ENCODE measurements at regions not wholly inside any gene's neighbourhood (a gene's known extent, or its start where the extent isn't known, plus 50 kb on each side); places are given as distances from the start of the nearest gene placed in this dataset.

DNA sequence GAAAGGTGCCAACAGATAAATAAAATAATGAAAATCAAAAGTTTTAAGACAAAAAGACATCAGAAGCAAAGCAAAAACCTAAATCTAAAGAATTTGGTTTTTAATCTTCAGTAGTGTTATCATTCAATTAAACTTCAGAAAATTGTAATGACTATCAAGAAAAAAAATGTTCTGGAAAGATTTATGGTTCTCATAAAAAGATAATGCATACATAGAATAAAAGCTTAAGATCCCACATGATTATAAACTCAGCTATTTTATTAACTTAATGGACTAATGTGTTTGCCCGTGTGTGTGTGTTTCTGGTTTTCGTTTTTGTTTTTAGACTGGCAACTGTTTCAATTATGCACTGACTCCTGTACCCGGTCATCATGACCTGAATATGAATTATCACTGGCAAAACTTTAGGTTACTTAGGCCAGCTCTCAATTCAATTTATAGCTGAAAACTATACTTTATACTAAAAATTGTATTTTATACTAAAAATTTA lies 217.5 kb upstream of the DKK2 start:
- no peaks in the 10 kb centered on the region for H3K9me2 ChIP-seq (replicated peaks; ENCODE audit: insufficient read depth, low read length)
- H2AFZ ChIP-seq (ENCODE audit: low read depth, low read length, severe bottlenecking) = no peak overlapping the region
- no peak for TF ChIP-seq EZH2phosphoT487 (conservative IDR thresholded peaks at IDR 0.05; ENCODE audit: low read length)
- TF ChIP-seq, protein P1, sequence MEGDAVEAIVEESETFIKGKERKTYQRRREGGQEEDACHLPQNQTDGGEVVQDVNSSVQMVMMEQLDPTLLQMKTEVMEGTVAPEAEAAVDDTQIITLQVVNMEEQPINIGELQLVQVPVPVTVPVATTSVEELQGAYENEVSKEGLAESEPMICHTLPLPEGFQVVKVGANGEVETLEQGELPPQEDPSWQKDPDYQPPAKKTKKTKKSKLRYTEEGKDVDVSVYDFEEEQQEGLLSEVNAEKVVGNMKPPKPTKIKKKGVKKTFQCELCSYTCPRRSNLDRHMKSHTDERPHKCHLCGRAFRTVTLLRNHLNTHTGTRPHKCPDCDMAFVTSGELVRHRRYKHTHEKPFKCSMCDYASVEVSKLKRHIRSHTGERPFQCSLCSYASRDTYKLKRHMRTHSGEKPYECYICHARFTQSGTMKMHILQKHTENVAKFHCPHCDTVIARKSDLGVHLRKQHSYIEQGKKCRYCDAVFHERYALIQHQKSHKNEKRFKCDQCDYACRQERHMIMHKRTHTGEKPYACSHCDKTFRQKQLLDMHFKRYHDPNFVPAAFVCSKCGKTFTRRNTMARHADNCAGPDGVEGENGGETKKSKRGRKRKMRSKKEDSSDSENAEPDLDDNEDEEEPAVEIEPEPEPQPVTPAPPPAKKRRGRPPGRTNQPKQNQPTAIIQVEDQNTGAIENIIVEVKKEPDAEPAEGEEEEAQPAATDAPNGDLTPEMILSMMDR (IDR thresholded peaks at IDR 0.05; ENCODE audit: insufficient read depth, low read length, poor library complexity, severe bottlenecking) = no peak
- H4K20me1 ChIP-seq (ENCODE audit: low read depth, low read length) = no peaks in the 10 kb centered on the region
- no peak overlapping the region for H3K9ac ChIP-seq (ENCODE audit: low read length)
- H3K4me2 ChIP-seq (ENCODE audit: low read depth, low read length, poor library complexity, severe bottlenecking) = no peak overlapping the region
- H3F3A ChIP-seq (ENCODE audit: insufficient read depth) = no peaks in the 10 kb centered on the region
- no peaks in the 10 kb centered on the region for H3K79me2 ChIP-seq (ENCODE audit: insufficient read depth, low read length)
- H3K27me3 ChIP-seq (ENCODE audit: low read length) = no peaks in the 10 kb centered on the region
- H3K27ac ChIP-seq (ENCODE audit: low read depth, low read length) = no peak overlapping the region
- no peak overlapping the region for H3K4me3 ChIP-seq (ENCODE audit: insufficient read depth, low read length, poor library complexity, severe bottlenecking)
- H3K36me3 ChIP-seq (ENCODE audit: low read length) = no peaks in the 10 kb centered on the region
- no peaks in the 10 kb centered on the region for H3K9me3 ChIP-seq (ENCODE audit: insufficient read depth, low read length)

GRCh38 chr4:107253090-107253489 lies 217.0 kb upstream of the DKK2 start:
- no peak overlapping the region for H2AFZ ChIP-seq (ENCODE audit: low read depth, low read length, severe bottlenecking)
- no peaks in the 10 kb centered on the region for H4K20me1 ChIP-seq (ENCODE audit: low read depth, low read length)
- no peaks in the 10 kb centered on the region for H3K36me3 ChIP-seq (ENCODE audit: low read length)
- no peak overlapping the region for H3K4me3 ChIP-seq (ENCODE audit: insufficient read depth, low read length, poor library complexity, severe bottlenecking)
- H3F3A ChIP-seq (ENCODE audit: insufficient read depth) = no peaks in the 10 kb centered on the region
- H3K27ac ChIP-seq (ENCODE audit: low read depth, low read length) = no peak overlapping the region
- H3K9me2 ChIP-seq (replicated peaks; ENCODE audit: insufficient read depth, low read length) = no peaks in the 10 kb centered on the region
- H3K9me3 ChIP-seq (ENCODE audit: insufficient read depth, low read length) = no peaks in the 10 kb centered on the region
- no peak overlapping the region for H3K9ac ChIP-seq (ENCODE audit: low read length)
- H3K79me2 ChIP-seq (ENCODE audit: insufficient read depth, low read length) = no peaks in the 10 kb centered on the region
- TF ChIP-seq, protein P1 (IDR thresholded peaks at IDR 0.05; ENCODE audit: insufficient read depth, low read length, poor library complexity, severe bottlenecking) = no peak
- TF ChIP-seq EZH2phosphoT487 (conservative IDR thresholded peaks at IDR 0.05; ENCODE audit: low read length) = no peak
- no peaks in the 10 kb centered on the region for H3K27me3 ChIP-seq (ENCODE audit: low read length)
- no peak overlapping the region for H3K4me2 ChIP-seq (ENCODE audit: low read depth, low read length, poor library complexity, severe bottlenecking)

DNA sequence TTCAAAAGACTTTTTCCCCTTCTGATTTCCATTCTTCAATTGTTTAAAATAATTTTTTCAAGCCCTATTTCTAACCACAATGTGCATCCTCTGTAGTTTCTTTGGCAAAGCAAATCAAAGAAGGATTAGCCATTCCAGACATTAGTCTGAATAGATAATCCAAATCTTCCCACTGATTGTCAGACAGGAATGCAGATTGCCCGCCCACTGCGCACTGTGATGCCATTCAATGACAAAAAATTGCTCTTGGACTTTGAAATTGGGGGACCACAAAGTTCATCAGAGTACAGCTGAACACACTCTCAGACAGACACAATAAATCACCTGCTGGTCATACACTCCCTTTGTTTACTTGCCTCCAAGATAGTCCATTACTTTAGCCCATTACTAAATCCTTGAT lies 216.5 kb upstream of the DKK2 start:
- H2AFZ ChIP-seq (ENCODE audit: low read depth, low read length, severe bottlenecking) = no peak overlapping the region

More for the DNA sequence above, 216.5 kb upstream of the DKK2 start:
- Histone ChIP-seq H3K4me2 (ENCODE audit: low read depth, low read length, poor library complexity, severe bottlenecking) (no peak overlapping the region), H4K20me1 (ENCODE audit: low read depth, low read length) (no peaks in the 10 kb centered on the region), H3K9me2 (replicated peaks; ENCODE audit: insufficient read depth, low read length) (no peaks in the 10 kb centered on the region), H3K27ac (ENCODE audit: low read depth, low read length) (no peak overlapping the region), H3K9ac (ENCODE audit: low read length) (no peak overlapping the region), H3K4me3 (ENCODE audit: insufficient read depth, low read length, poor library complexity, severe bottlenecking) (no peak overlapping the region), H3K36me3 (ENCODE audit: low read length) (no peaks in the 10 kb centered on the region), H3K9me3 (ENCODE audit: insufficient read depth, low read length) (no peaks in the 10 kb centered on the region), H3F3A (ENCODE audit: insufficient read depth) (no peaks in the 10 kb centered on the region), H3K79me2 (ENCODE audit: insufficient read depth, low read length) (no peaks in the 10 kb centered on the region), H3K27me3 (ENCODE audit: low read length) (no peaks in the 10 kb centered on the region)
- TF ChIP-seq EZH2phosphoT487 (conservative IDR thresholded peaks at IDR 0.05; ENCODE audit: low read length) = no peak
- TF ChIP-seq, protein P1 (IDR thresholded peaks at IDR 0.05; ENCODE audit: insufficient read depth, low read length, poor library complexity, severe bottlenecking) = no peak

Data from SU-DHL-6 (cell line).